ENCODE measurements at regions not wholly inside any gene's neighbourhood (a gene's known extent, or its start where the extent isn't known, plus 50 kb on each side); places are given as distances from the start of the nearest gene placed in this dataset.

DNA sequence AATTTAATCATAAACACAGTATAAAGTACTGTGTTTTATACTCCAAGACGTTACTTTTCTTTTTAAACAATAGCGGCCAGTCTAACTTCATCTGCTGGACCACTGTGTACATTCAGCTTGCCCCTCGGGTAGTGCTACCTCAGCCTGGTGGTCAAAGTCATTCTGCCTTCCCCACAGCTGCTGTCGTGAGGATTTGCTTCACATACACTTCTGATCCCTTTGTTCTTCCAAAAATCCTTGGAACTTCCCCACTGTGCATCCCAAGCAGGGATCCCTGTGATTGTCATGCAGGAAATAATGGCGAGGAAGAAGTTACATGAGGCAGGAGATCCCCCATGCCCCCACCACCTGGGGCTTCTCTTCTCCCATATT is 234.9 kb upstream of the STARD13 start:
- TF ChIP-seq, protein P1, sequence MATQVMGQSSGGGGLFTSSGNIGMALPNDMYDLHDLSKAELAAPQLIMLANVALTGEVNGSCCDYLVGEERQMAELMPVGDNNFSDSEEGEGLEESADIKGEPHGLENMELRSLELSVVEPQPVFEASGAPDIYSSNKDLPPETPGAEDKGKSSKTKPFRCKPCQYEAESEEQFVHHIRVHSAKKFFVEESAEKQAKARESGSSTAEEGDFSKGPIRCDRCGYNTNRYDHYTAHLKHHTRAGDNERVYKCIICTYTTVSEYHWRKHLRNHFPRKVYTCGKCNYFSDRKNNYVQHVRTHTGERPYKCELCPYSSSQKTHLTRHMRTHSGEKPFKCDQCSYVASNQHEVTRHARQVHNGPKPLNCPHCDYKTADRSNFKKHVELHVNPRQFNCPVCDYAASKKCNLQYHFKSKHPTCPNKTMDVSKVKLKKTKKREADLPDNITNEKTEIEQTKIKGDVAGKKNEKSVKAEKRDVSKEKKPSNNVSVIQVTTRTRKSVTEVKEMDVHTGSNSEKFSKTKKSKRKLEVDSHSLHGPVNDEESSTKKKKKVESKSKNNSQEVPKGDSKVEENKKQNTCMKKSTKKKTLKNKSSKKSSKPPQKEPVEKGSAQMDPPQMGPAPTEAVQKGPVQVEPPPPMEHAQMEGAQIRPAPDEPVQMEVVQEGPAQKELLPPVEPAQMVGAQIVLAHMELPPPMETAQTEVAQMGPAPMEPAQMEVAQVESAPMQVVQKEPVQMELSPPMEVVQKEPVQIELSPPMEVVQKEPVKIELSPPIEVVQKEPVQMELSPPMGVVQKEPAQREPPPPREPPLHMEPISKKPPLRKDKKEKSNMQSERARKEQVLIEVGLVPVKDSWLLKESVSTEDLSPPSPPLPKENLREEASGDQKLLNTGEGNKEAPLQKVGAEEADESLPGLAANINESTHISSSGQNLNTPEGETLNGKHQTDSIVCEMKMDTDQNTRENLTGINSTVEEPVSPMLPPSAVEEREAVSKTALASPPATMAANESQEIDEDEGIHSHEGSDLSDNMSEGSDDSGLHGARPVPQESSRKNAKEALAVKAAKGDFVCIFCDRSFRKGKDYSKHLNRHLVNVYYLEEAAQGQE (IDR thresholded peaks at IDR 0.05): no peak
- TF ChIP-seq, protein P2, sequence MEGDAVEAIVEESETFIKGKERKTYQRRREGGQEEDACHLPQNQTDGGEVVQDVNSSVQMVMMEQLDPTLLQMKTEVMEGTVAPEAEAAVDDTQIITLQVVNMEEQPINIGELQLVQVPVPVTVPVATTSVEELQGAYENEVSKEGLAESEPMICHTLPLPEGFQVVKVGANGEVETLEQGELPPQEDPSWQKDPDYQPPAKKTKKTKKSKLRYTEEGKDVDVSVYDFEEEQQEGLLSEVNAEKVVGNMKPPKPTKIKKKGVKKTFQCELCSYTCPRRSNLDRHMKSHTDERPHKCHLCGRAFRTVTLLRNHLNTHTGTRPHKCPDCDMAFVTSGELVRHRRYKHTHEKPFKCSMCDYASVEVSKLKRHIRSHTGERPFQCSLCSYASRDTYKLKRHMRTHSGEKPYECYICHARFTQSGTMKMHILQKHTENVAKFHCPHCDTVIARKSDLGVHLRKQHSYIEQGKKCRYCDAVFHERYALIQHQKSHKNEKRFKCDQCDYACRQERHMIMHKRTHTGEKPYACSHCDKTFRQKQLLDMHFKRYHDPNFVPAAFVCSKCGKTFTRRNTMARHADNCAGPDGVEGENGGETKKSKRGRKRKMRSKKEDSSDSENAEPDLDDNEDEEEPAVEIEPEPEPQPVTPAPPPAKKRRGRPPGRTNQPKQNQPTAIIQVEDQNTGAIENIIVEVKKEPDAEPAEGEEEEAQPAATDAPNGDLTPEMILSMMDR (IDR thresholded peaks at IDR 0.05; ENCODE audit: low read depth, low read length, missing input control): no peak
- no peak for TF ChIP-seq JUND (IDR thresholded peaks at IDR 0.05)
